Kidney epithelial cell (primary cell): ENCODE measurements at regions not wholly inside any gene's neighbourhood (a gene's known extent, or its start where the extent isn't known, plus 50 kb on each side); places are given as distances from the start of the nearest gene placed in this dataset.
"Not testable (repeated sequence)": the region's sequence is repeated elsewhere in the genome, so short reads cannot be mapped to it uniquely, and the experiment has no call there.

Source experiments
- DNase-seq: peaks from one replicate; pipeline ENCODE4 v3.0.0-alpha.2; 2010; ENCODE audit warnings: low read depth
- H3K27me3 ChIP-seq: 2 replicates; pipeline ENCODE4 v1.6.0; 2011; ENCODE audit warnings: low read length; ENCODE audit not compliant: control insufficient read depth, insufficient read depth
- H3K36me3 ChIP-seq: 2 replicates; pipeline ENCODE4 v1.5.1; 2011; ENCODE audit warnings: low read length; ENCODE audit not compliant: control insufficient read depth, insufficient read depth
- H3K4me3 ChIP-seq: 2 replicates; pipeline ENCODE4 v1.5.1; 2011; ENCODE audit warnings: low read depth, mild to moderate bottlenecking, control low read depth, low read length
- CTCF ChIP-seq: IDR thresholded peaks from 2 replicates; pipeline ENCODE4 v1.5.1; 2011; ENCODE audit warnings: mild to moderate bottlenecking, moderate library complexity, low read length, control low read depth, inconsistent platforms; ENCODE audit not compliant: insufficient read depth, poor library complexity, severe bottlenecking

- no peak for TF ChIP-seq CTCF
- DNase-seq, result no peak
- Histone ChIP-seq H3K36me3 (no peaks in the 10 kb centered on the region), H3K4me3 (no peak overlapping the region), H3K27me3 (no peaks in the 10 kb centered on the region)
Observed at GRCh38 chr1:232353001-232353400, 276.9 kb downstream of the SIPA1L2 start.

GRCh38 chr1:232352366-232352765 is 277.6 kb downstream of the SIPA1L2 start:
- no peaks in the 10 kb centered on the region for H3K36me3 ChIP-seq
- no peak for DNase-seq
- no peak overlapping the region for H3K4me3 ChIP-seq
- no peak for TF ChIP-seq CTCF
- H3K27me3 ChIP-seq, result no peaks in the 10 kb centered on the region

GRCh38 chr1:232351335-232351734 is 278.6 kb downstream of the SIPA1L2 start:
- no peak for TF ChIP-seq CTCF
- Histone ChIP-seq H3K36me3 (no peaks in the 10 kb centered on the region), H3K27me3 (no peaks in the 10 kb centered on the region), H3K4me3 (no peak overlapping the region)
- DNase-seq, result no peak

GRCh38 chr1:232346844-232347243 is 283.1 kb downstream of the SIPA1L2 start:
- no peak for DNase-seq
- Histone ChIP-seq H3K27me3 (no peaks in the 10 kb centered on the region), H3K36me3 (no peaks in the 10 kb centered on the region), H3K4me3 (no peak overlapping the region)
- no peak for TF ChIP-seq CTCF

GRCh38 chr1:232344791-232345399 is 285.0 kb downstream of the SIPA1L2 start:
- DNase-seq, result no peak
- TF ChIP-seq CTCF, result no peak
- no peak overlapping the region for H3K4me3 ChIP-seq
- no peaks in the 10 kb centered on the region for H3K36me3 ChIP-seq
- no peaks in the 10 kb centered on the region for H3K27me3 ChIP-seq

GRCh38 chr1:232344186-232344585 is 285.7 kb downstream of the SIPA1L2 start:
- not testable (repeated sequence) for H3K27me3 ChIP-seq, H3K36me3 ChIP-seq, H3K4me3 ChIP-seq, DNase-seq
